Brain microvascular endothelial cell (primary cell): ENCODE measurements at regions not wholly inside any gene's neighbourhood (a gene's known extent, or its start where the extent isn't known, plus 50 kb on each side); places are given as distances from the start of the nearest gene placed in this dataset.

ENCODE experiments used
- DNase-seq: peaks from one replicate; pipeline ENCODE4 v3.0.0-alpha.2; 2020
- H3K27ac ChIP-seq: fragments of 250-450 bp; sonication (Bioruptor Pico); 2 replicates; pipeline ENCODE4 v1.5.1; 2020; ENCODE audit warnings: mild to moderate bottlenecking, moderate library complexity
- H3K27me3 ChIP-seq: fragments of 250-450 bp; sonication (Bioruptor Pico); replicated peaks from 2 replicates; pipeline ENCODE4 v1.5.1; 2020; ENCODE audit warnings: mild to moderate bottlenecking
- H3K36me3 ChIP-seq: fragments of 250-450 bp; sonication (Bioruptor Pico); replicated peaks from 2 replicates; pipeline ENCODE4 v1.5.1; 2020; ENCODE audit warnings: mild to moderate bottlenecking
- H3K4me3 ChIP-seq: 2 replicates; pipeline ENCODE4 v1.5.1; 2011; ENCODE audit warnings: low read depth, mild to moderate bottlenecking, control low read depth, low read length, moderate library complexity
- CTCF ChIP-seq: IDR thresholded peaks from 2 replicates; pipeline ENCODE4 v1.5.1; 2011; ENCODE audit warnings: low read depth, mild to moderate bottlenecking, moderate library complexity, low read length, control low read depth, inconsistent platforms; ENCODE audit errors: missing control alignments
- in situ Hi-C: cut with HindIII; loops from 2 replicates; pipeline ENCODE4 v1.10.0; 2017; ENCODE audit warnings: low sequenced_read_pairs, low pct_ligation_motif_present

GRCh38 chr6:43893073-43893472 lies 123.1 kb downstream of the VEGFA start:
- in situ Hi-C loops, result no loop called here
- no peak for DNase-seq
- no peak for TF ChIP-seq CTCF
- Histone ChIP-seq H3K27ac (no peak overlapping the region), H3K4me3 (no peak overlapping the region), H3K36me3 (no peaks in the 10 kb centered on the region), H3K27me3 (no peaks in the 10 kb centered on the region)

DNA sequence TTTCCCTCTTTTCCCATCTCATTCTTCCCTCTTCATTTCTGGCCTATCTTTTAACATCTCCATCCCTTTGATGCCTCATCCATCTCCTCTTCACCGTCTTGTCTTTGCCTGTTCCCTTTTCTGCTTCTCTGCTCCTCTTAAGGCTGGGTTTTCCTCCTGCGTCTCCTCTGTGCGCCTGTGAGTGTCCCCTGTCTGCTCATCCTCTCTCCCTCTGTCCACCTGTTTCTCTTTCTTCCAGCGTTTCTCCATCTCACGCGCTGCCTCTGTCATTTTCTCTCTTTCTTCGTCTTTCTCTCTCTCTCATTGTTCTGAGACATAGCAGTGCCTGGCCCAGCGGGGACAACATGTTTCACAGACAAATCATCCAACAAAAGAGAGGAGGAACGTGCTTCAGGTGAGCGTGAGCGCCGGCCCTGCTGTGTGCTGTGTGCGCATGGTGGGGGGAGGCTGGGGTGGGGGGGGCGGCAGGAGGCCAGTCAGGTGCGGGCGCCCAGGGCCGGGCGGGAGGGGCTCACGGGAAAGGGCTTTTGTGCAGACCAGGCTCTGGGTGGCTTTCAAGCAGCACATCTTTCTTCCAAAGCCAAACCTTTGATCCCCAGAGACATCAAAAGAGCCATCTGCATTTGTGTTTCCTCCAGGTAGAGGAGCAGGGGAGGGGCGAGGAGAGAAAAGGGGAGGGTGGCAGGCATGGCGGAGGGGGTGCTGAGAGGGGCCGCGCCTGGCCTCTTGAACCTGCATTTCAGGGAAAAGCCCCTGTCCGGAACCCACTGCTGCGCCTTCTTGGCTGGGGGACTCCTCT lies 121.3 kb downstream of the VEGFA start:
- Histone ChIP-seq H3K27ac (no peak overlapping the region), H3K4me3 (no peak overlapping the region), H3K27me3 (no peaks in the 10 kb centered on the region), H3K36me3 (no peaks in the 10 kb centered on the region)
- no peak for TF ChIP-seq CTCF
- in situ Hi-C loops, result no loop called here
- DNase-seq, result no peak

GRCh38 chr6:43890197-43891062 lies 120.4 kb downstream of the VEGFA start:
- Histone ChIP-seq H3K27me3 (no peaks in the 10 kb centered on the region), H3K4me3 (no peak overlapping the region), H3K36me3 (no peaks in the 10 kb centered on the region), H3K27ac (no peak overlapping the region)
- in situ Hi-C loops, result no loop called here
- no peak for TF ChIP-seq CTCF
- DNase-seq, result no peak

GRCh38 chr6:43887906-43888683 lies 118.1 kb downstream of the VEGFA start:
- H3K27me3 ChIP-seq, result no peaks in the 10 kb centered on the region

More at GRCh38 chr6:43887906-43888683, 118.1 kb downstream of the VEGFA start:
- no peak for DNase-seq
- Histone ChIP-seq H3K4me3 (no peak overlapping the region), H3K27ac (no peak overlapping the region), H3K36me3 (no peaks in the 10 kb centered on the region)
- no peak for TF ChIP-seq CTCF
- in situ Hi-C loops, result no loop called here
